Ishikawa (cell line): ENCODE measurements at regions not wholly inside any gene's neighbourhood (a gene's known extent, or its start where the extent isn't known, plus 50 kb on each side); places are given as distances from the start of the nearest gene placed in this dataset.

Experiments
- EGR1 ChIP-seq: IDR thresholded peaks from 2 replicates; pipeline ENCODE4 v1.6.1; 2012
- EP300 ChIP-seq: IDR thresholded peaks from 2 replicates; pipeline ENCODE4 v1.6.1; 2012; ENCODE audit warnings: borderline replicate concordance
- MAX ChIP-seq: IDR thresholded peaks from 2 replicates; pipeline ENCODE4 v1.6.1; 2012
- NFIC ChIP-seq: IDR thresholded peaks from 2 replicates; pipeline ENCODE4 v1.6.1; 2012
- RAD21 ChIP-seq: IDR thresholded peaks from 2 replicates; pipeline ENCODE4 v1.6.1; 2012; ENCODE audit warnings: low read depth
- TAF1 ChIP-seq: IDR thresholded peaks from 2 replicates; pipeline ENCODE4 v1.6.1; 2012; ENCODE audit warnings: low read depth, mild to moderate bottlenecking
- YY1 ChIP-seq: IDR thresholded peaks from 2 replicates; pipeline ENCODE4 v1.6.1; 2012; ENCODE audit warnings: low read depth
- ZBTB7A ChIP-seq: IDR thresholded peaks from 2 replicates; pipeline ENCODE4 v1.6.1; 2012; ENCODE audit warnings: low read depth

- no peak for TF ChIP-seq YY1
- no peak for TF ChIP-seq MAX
- TF ChIP-seq TAF1, result no peak
- TF ChIP-seq NFIC, result no peak
- TF ChIP-seq EP300, result no peak
- TF ChIP-seq RAD21, result no peak
- TF ChIP-seq ZBTB7A, result no peak
- TF ChIP-seq EGR1, result no peak
Observed at GRCh38 chr2:157986761-157987160, 110.6 kb upstream of the ACVR1 start.
